GM12878 (cell line): ENCODE measurements at regions not wholly inside any gene's neighbourhood (a gene's known extent, or its start where the extent isn't known, plus 50 kb on each side); places are given as distances from the start of the nearest gene placed in this dataset.

Experiments used
- ATAC-seq: fragments of 200-7000 bp; cut with Tn5 transposase; 3 replicates; pipeline ENCODE4 v1.9.1; 2020; ENCODE audit warnings: mild to moderate bottlenecking, moderate library complexity
- BruUV-seq: library from RNA; stranded (reverse); fragments of 400-500 nt; replicated peaks from 2 replicates; lab custom pipeline; 2021; lab: Mats Ljungman, UMichigan
- CTCF ChIA-PET: fragments of 300-600 bp; sonication (Branson Sonifier 250); formaldehyde crosslinking; extraction: SDS; loops from one replicate; lab custom pipeline; 2021; ENCODE audit warnings: inconsistent platforms; lab: Yijun Ruan, JAX
- POLR2A ChIA-PET: fragments of 350-600 bp; formaldehyde crosslinking; extraction: SDS; loops from one replicate; lab custom pipeline; 2021; ENCODE audit warnings: inconsistent platforms; lab: Charles Lee
- RAD21 ChIA-PET: fragments of 300-600 bp; sonication (Branson Sonifier 250); formaldehyde crosslinking; loops from one replicate; lab custom pipeline; 2023; ENCODE audit warnings: antibody characterized with exemption; ENCODE audit not compliant: unreplicated experiment; lab: Charles Lee
- SMC1A ChIA-PET: fragments of 300-600 bp; sonication (Branson Sonifier 250); formaldehyde crosslinking; loops from one replicate; lab custom pipeline; 2023; ENCODE audit not compliant: unreplicated experiment, uncharacterized antibody; lab: Charles Lee
- DNase-seq: peaks from one replicate; pipeline ENCODE4 v3.0.0-alpha.2; 2011; ENCODE audit warnings: low read depth, low spot score
- FAIRE-seq: peaks from 3 replicates; lab custom pipeline; 2011; peaks lifted over from hg19 to GRCh38; lab: Jason Lieb, UNC
- H2AFZ ChIP-seq: 2 replicates; pipeline ENCODE4 v1.6.0; 2011; ENCODE audit warnings: low read depth, low read length, control low read depth; ENCODE audit not compliant: control insufficient read depth
- H3K27ac ChIP-seq: 2 replicates; pipeline ENCODE4 v1.5.1; 2011; ENCODE audit warnings: control low read depth; ENCODE audit not compliant: control insufficient read depth, insufficient read depth
- H3K27me3 ChIP-seq, 2 experiments: replicated peaks in 1 of 2; 2 replicates each; pipeline versions ENCODE4 v1.6.0 to v1.6.1; 2011; ENCODE audit warnings: low read length in 1 of 2; ENCODE audit not compliant: control insufficient read depth in 2 of 2, insufficient read depth in 2 of 2
- H3K36me3 ChIP-seq, 2 experiments: 2 replicates each; pipeline ENCODE4 v1.5.1; 2011; ENCODE audit warnings: low read length in 1 of 2; ENCODE audit not compliant: control insufficient read depth in 2 of 2, insufficient read depth in 2 of 2
- H3K4me1 ChIP-seq: 2 replicates; pipeline ENCODE4 v1.6.1; 2011; ENCODE audit warnings: mild to moderate bottlenecking, low read length, moderate library complexity, mixed read lengths; ENCODE audit not compliant: control insufficient read depth, insufficient read depth
- H3K4me2 ChIP-seq: 2 replicates; pipeline ENCODE4 v1.6.0; 2011; ENCODE audit warnings: control low read depth; ENCODE audit not compliant: control insufficient read depth, insufficient read depth
- H3K4me3 ChIP-seq: fragments of 200-600 bp; sonication (generic); 2 replicates; pipeline ENCODE4 v1.5.1; 2016
- H3K79me2 ChIP-seq: 2 replicates; pipeline ENCODE4 v1.6.0; 2011; ENCODE audit warnings: low read length; ENCODE audit not compliant: control insufficient read depth, insufficient read depth
- H3K9ac ChIP-seq: 2 replicates; pipeline ENCODE4 v1.8.0; 2011; ENCODE audit warnings: low read length, control low read depth, mixed read lengths; ENCODE audit not compliant: control insufficient read depth, insufficient read depth
- H3K9me3 ChIP-seq: replicated peaks from 3 replicates; pipeline ENCODE4 v1.5.1; 2011; ENCODE audit warnings: mild to moderate bottlenecking, low read length; ENCODE audit not compliant: control insufficient read depth, insufficient read depth
- H4K20me1 ChIP-seq: 2 replicates; pipeline ENCODE4 v1.6.0; 2011; ENCODE audit not compliant: control insufficient read depth, insufficient read depth
- ATF7 ChIP-seq: fragments of 450-650 bp; IDR thresholded peaks from 2 replicates; pipeline ENCODE4 v1.6.1; 2016; ENCODE audit warnings: low read depth, mild to moderate bottlenecking
- CHD1 ChIP-seq: IDR thresholded peaks from 2 replicates; pipeline ENCODE4 v1.6.1; 2012; ENCODE audit warnings: low read depth, low read length, improper control_type of control experiment
- CTCF ChIP-seq, 3 experiments: IDR thresholded peaks in 2 of 3; conservative IDR thresholded peaks in 1 of 3; 2 replicates each; pipeline ENCODE4 v1.5.1; 2011; ENCODE audit warnings: low read depth in 3 of 3, low read length in 3 of 3, mild to moderate bottlenecking in 3 of 3, control low read depth in 2 of 3, moderate library complexity in 2 of 3, inconsistent platforms in 1 of 3, mixed read lengths in 1 of 3; ENCODE audit not compliant: control insufficient read depth in 2 of 3, insufficient read depth in 1 of 3; ENCODE audit errors: extremely low read depth in 1 of 3
- FOXK2 ChIP-seq: fragments of 450-650 bp; IDR thresholded peaks from 2 replicates; pipeline ENCODE4 v1.6.1; 2017; ENCODE audit warnings: mild to moderate bottlenecking, moderate library complexity
- HSF1 ChIP-seq: fragments of 150-350 bp; IDR thresholded peaks from 2 replicates; pipeline ENCODE4 v1.6.1; 2014; ENCODE audit warnings: mild to moderate bottlenecking, low read depth, low read length
- IKZF2 ChIP-seq, 2 experiments: fragments of 450-650 bp; IDR thresholded peaks; 2 replicates each; pipeline ENCODE4 v1.6.1; 2017; ENCODE audit warnings: mild to moderate bottlenecking in 2 of 2, moderate library complexity in 2 of 2
- JUND ChIP-seq: IDR thresholded peaks from 2 replicates; pipeline ENCODE4 v1.6.1; 2012; ENCODE audit warnings: low read depth, mild to moderate bottlenecking, low read length, improper control_type of control experiment, moderate library complexity
- MEF2B ChIP-seq: fragments of 450-650 bp; IDR thresholded peaks from 2 replicates; pipeline ENCODE4 v1.6.1; 2018; ENCODE audit warnings: mild to moderate bottlenecking, moderate library complexity; ENCODE audit not compliant: partially characterized antibody, poor library complexity, severe bottlenecking
- MTA3 ChIP-seq: IDR thresholded peaks from 2 replicates; pipeline ENCODE4 v1.6.1; 2012; ENCODE audit warnings: low read length, inconsistent platforms, borderline replicate concordance
- POLR2A ChIP-seq: IDR thresholded peaks from 2 replicates; pipeline ENCODE4 v1.6.1; 2011; ENCODE audit warnings: low read depth, mild to moderate bottlenecking, low read length
- SMARCA5 ChIP-seq: fragments of 450-650 bp; IDR thresholded peaks from 2 replicates; pipeline ENCODE4 v1.6.1; 2017; ENCODE audit warnings: mild to moderate bottlenecking
- SUPT20H ChIP-seq: IDR thresholded peaks from 2 replicates; pipeline ENCODE4 v1.6.1; 2011; ENCODE audit warnings: low read depth, mild to moderate bottlenecking, low read length, moderate library complexity, borderline replicate concordance; ENCODE audit not compliant: control insufficient read depth
- TARDBP ChIP-seq: IDR thresholded peaks from 2 replicates; pipeline ENCODE4 v1.6.1; 2016; ENCODE audit warnings: borderline replicate concordance
- ZBED1 ChIP-seq: IDR thresholded peaks from 2 replicates; pipeline ENCODE4 v1.6.1; 2016; ENCODE audit warnings: borderline replicate concordance
- ZBTB40 ChIP-seq: fragments of 450-650 bp; IDR thresholded peaks from 2 replicates; pipeline ENCODE4 v1.6.1; 2016; ENCODE audit warnings: mild to moderate bottlenecking, moderate library complexity, borderline replicate concordance
- ZNF24 ChIP-seq: fragments of 450-650 bp; IDR thresholded peaks from 2 replicates; pipeline ENCODE4 v1.6.1; 2017; ENCODE audit warnings: antibody characterized with exemption, mild to moderate bottlenecking
- WGBS: methylation state at CpG from one replicate; pipeline ENCODE4 v1.1.6; 2016; ENCODE audit warnings: low lambda C conversion rate; ENCODE audit not compliant: insufficient replicate concordance, insufficient coverage; ENCODE audit errors: missing lambda C conversion rate; 5-methylcytosine and 5-hydroxymethylcytosine counted together
- in situ Hi-C: fragments of 300-500 bp; cut with MboI; formaldehyde crosslinking; loops from 9 replicates; pipeline ENCODE4 v1.14.3; 2018; ENCODE audit warnings: mixed read lengths
- intact Hi-C: fragments of 100-400 bp; cut with micrococcal nuclease; formaldehyde crosslinking; loops from one replicate; pipeline ENCODE4 v1.14.2; 2022; ENCODE audit not compliant: unreplicated experiment
- TF ChIP-seq, protein P1 (sequence below): IDR thresholded peaks from 2 replicates; pipeline ENCODE4 v1.6.1; 2012; ENCODE audit warnings: low read depth, low read length, improper control_type of control experiment

DNA sequence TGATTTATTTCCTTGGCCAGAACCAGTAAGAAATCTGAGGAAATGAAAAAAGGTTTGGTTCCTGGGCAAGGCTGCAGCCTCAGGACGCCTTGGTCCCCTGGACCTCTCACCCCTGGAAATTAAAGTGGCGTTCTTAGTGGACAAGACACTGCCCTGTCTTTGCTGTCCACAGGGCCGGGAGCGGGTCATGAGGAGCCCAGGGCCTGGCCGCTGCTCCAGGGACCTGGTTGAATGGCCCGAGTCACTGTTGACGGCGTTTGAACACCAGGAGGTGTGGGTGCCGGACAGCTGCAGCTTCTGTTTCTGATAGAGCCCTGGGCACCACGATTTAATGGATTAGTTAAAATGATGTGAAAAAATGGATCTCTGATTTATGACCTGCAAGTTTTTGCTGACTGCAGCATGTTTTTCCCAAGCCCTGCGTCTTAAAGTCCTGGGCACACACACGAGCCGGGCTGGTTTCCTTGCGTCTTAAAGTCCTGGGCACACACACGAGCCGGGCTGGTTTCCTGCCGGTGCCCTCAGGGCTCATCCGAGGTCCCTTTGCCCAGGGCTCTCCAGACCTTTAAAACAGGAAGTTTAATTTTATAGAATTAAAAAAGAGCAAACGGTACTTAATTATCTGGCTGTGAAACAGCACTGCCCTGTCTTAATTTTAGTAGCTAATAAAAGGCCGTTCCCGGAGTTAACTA lies 74.1 kb upstream of the ACTRT2 start:
- H4K20me1 ChIP-seq: no peaks in the 10 kb centered on the region
- in situ Hi-C loops (no loop called here), intact Hi-C loops (no loop called here)
- FAIRE-seq: no peak
- BruUV-seq: no TSS peak
- no peaks in the 10 kb centered on the region for H3K27me3 ChIP-seq
- ChIA-PET SMC1A (no interaction called here), RAD21 (no interaction called here), POLR2A (no interaction called here), CTCF (no interaction called here)
- H3K9ac ChIP-seq: no peak overlapping the region
- 17% methylated on average over 21 of the region's 21 CpGs for WGBS
- no peak overlapping the region for H3K27ac ChIP-seq
- no peak for DNase-seq
- H3K4me2 ChIP-seq: no peak overlapping the region
- H3K36me3 ChIP-seq: no peaks in the 10 kb centered on the region
- H2AFZ ChIP-seq: no peak overlapping the region
- ATAC-seq: no peak
- H3K4me3 ChIP-seq: no peak overlapping the region
- no peaks in the 10 kb centered on the region for H3K4me1 ChIP-seq
- no peaks in the 10 kb centered on the region for H3K79me2 ChIP-seq
- H3K9me3 ChIP-seq: peaks cover 3% of the 10 kb centered on the region; the same call in 1 of the 3 replicates
- TF ChIP-seq, protein P1, sequence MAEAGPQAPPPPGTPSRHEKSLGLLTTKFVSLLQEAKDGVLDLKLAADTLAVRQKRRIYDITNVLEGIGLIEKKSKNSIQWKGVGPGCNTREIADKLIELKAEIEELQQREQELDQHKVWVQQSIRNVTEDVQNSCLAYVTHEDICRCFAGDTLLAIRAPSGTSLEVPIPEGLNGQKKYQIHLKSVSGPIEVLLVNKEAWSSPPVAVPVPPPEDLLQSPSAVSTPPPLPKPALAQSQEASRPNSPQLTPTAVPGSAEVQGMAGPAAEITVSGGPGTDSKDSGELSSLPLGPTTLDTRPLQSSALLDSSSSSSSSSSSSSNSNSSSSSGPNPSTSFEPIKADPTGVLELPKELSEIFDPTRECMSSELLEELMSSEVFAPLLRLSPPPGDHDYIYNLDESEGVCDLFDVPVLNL: no peak
- TF ChIP-seq MEF2B (no peak), JUND (no peak), FOXK2 (no peak), ZBED1 (no peak), ATF7 (no peak), TARDBP (no peak), CTCF (IDR thresholded peaks at IDR 0.05 in 2 of 3, conservative IDR thresholded peaks at IDR 0.05 in 1 of 3; ENCODE audit: control insufficient read depth in 2 of 3, extremely low read depth in 1 of 3, insufficient read depth in 1 of 3, low read depth in 3 of 3, low read length in 3 of 3) (no peak), ZNF24 (no peak), IKZF2 (IDR thresholded peaks at IDR 0.05) (no peak), SUPT20H (no peak), CHD1 (no peak), POLR2A (no peak), HSF1 (no peak), MTA3 (no peak), SMARCA5 (no peak), ZBTB40 (no peak)
